ENCODE measurements at regions not wholly inside any gene's neighbourhood (a gene's known extent, or its start where the extent isn't known, plus 50 kb on each side); places are given as distances from the start of the nearest gene placed in this dataset.

- DNase-seq (ENCODE audit: low read depth) = no peak
- H3K4me3 ChIP-seq (ENCODE audit: low read length) = no peak overlapping the region
- TF ChIP-seq CTCF (conservative IDR thresholded peaks at IDR 0.05; ENCODE audit: low read depth, low read length) = no peak
Observed at GRCh38 chr9:134231767-134232166, 67.4 kb upstream of the RNU6ATAC start.

DNA sequence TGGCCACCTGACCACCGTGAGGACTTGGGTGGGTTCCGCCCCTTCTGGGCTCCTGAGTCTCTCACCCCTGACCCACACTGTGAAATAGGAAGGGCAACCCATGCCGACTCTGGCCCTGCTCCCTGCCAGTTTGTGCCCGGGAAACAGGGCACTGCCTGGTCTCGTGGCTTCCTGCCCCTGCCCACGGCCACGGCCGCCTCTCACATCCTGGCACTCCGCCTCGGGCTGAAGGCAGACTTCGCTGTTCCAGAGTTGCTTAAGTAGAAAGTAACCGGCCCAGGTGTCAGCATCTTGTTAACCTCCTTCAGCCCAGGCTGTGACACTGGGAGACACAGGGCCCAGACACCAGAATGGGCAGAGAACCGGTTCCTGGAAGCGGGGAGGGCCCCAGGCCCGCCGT, 68.7 kb upstream of the RNU6ATAC start:
- TF ChIP-seq CTCF (conservative IDR thresholded peaks at IDR 0.05; ENCODE audit: low read depth, low read length) = no peak
- DNase-seq (ENCODE audit: low read depth) = no peak
- H3K4me3 ChIP-seq (ENCODE audit: low read length) = no peak overlapping the region

DNA sequence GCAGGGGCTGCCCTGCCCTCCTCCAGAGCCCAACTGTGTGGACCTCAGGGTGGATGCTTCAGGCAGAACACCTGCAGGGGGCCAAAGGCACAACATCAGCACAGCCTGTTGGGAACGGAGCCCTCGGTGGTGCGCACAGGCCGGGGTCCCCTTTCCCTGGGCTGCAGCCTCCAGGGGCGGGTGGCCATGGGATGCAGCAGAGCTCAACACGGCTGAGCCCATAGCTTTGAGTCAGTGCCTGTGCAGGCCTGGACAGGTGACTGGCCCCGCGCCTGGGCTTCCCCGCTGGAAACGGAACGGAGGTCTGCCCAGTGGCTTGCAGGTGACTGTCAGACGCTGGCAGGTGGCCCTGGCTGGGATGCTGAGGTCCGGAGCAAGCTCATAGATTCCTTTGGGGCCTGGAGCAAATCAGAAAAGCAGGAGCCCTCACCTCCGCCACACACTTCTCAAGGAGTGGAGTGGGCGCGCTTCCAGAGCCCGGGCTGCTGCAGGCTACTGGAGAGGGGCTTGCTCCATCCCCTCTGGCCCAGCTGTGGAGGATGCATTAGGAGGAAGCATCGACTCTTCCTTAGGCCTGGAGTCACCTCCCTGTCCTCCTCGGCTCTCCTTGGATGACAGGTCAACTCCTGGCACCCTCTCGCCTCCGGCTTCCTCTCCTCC, 69.8 kb upstream of the RNU6ATAC start:
- DNase-seq (ENCODE audit: low read depth) = no peak
- H3K4me3 ChIP-seq (ENCODE audit: low read length) = no peak overlapping the region
- TF ChIP-seq CTCF (conservative IDR thresholded peaks at IDR 0.05; ENCODE audit: low read depth, low read length) = no peak

DNA sequence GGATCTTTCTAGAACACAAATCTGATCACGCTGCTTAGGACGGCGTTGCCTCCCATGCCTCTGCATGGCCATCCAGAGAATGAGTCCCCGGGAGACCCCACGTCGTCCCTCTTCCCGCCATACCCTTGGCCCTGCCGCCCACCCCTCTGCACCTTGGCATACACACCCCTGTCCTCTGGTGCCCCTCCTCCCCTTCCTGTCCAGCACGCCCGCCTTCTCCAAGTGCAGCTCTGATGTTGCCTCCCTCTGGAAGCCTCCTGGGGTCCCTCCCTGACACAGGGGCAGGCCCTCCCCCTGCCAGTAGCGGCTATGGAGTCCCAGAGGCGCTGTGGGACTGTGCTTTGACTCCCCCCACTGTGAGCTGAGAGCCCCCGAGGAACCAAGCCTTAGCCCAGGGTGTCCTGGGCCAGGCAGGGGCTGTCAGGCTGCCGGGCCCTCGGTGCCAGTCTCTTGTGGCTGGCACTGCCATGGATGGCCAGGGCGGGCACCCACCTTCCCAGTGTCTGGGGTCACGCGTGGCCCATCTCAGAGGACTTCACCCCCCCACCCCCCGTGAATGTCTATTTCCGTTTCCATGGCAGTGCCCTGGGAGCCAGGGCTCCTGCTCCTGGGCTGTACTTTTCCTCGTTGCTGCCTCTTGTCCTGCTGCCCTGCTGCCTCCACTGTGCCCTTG, 70.5 kb upstream of the RNU6ATAC start:
- no peak for DNase-seq (ENCODE audit: low read depth)
- no peak for TF ChIP-seq CTCF (conservative IDR thresholded peaks at IDR 0.05; ENCODE audit: low read depth, low read length)
- no peak overlapping the region for H3K4me3 ChIP-seq (ENCODE audit: low read length)

DNA sequence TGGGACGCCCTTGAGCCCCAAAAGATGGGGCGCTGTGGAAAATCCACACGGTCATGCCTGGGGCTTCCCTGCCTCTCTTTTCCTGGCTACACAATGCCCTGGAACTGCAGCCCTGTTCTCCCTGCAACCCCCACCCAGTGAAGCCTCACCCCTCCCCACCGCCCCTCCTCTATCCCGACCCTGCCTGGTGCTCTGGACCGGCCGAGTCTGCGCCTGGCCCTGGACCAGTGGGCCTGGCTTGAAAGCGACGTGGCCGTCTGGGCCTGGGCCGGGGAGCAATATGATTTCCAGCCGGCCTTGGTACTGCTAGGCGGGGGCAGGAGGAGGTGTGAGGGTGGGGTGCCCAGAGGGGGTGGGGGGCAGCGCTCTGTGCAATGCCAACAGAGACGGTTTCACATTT, 71.0 kb upstream of the RNU6ATAC start:
- H3K4me3 ChIP-seq (ENCODE audit: low read length) = no peak overlapping the region
- no peak for DNase-seq (ENCODE audit: low read depth)
- TF ChIP-seq CTCF (conservative IDR thresholded peaks at IDR 0.05; ENCODE audit: low read depth, low read length) = no peak

DNA sequence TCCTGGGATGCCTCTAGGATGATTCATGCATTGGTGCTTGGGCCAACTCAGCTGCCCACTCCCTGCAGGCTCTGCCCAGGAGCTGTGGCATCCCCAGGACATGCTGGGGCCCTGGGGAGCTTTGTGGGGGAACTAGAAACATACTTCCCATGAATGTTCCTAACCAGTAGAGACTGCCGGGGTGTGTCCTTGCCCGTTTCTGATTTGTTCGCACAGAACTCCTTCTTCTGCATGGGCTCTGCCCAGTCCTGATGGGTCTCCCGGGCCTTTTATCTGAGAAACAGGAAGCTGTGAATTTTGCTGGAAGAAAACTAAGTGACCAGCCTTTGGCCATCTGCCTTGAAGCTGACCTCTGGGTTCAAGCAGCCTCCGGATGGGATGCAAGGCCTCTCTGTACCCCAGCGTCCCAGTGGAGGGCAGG, 71.6 kb upstream of the RNU6ATAC start:
- H3K4me3 ChIP-seq (ENCODE audit: low read length) = no peak overlapping the region
- DNase-seq (ENCODE audit: low read depth) = no peak
- TF ChIP-seq CTCF (conservative IDR thresholded peaks at IDR 0.05; ENCODE audit: low read depth, low read length) = no peak
